ENCODE measurements at regions not wholly inside any gene's neighbourhood (a gene's known extent, or its start where the extent isn't known, plus 50 kb on each side); places are given as distances from the start of the nearest gene placed in this dataset.

GRCh38 chr2:173672573-173673340 lies 292.4 kb downstream of the SP3 start:
- H3K36me3 ChIP-seq (ENCODE audit: control insufficient read depth in 4 of 4, insufficient read depth in 4 of 4, low read length in 4 of 4): no peaks in the 10 kb centered on the region
- peaks cover 0 to 7% (median 0%) of the 10 kb centered on the region in 3 donors for H3K27me3 ChIP-seq (ENCODE audit: control insufficient read depth in 3 of 3, insufficient read depth in 3 of 3, low read length in 2 of 3)
- ATAC-seq (ENCODE audit: insufficient read depth, low FRiP score) (no peak), DNase-seq (no peak)
- TF ChIP-seq CTCF (IDR thresholded peaks at IDR 0.05; ENCODE audit: control extremely low read depth, extremely low read depth): no peak
- WGBS, 2 donors: 94 to 96% methylated on average over 3 of the region's 3 CpGs
- H3K4me3 ChIP-seq: no peak overlapping the region
- no peak overlapping the region for H3K27ac ChIP-seq (ENCODE audit: low read depth in 1 of 2, low read length in 1 of 2)
- peaks cover 0 to 3% (median under 1%) of the 10 kb centered on the region in 4 donors for H3K9me3 ChIP-seq (ENCODE audit: control insufficient read depth in 4 of 4, insufficient read depth in 3 of 4, low read length in 3 of 4)
- H3K9ac ChIP-seq (ENCODE audit: insufficient read depth in 1 of 2, low read length in 2 of 2): no peak overlapping the region
- H3K4me1 ChIP-seq (ENCODE audit: control insufficient read depth in 5 of 5, insufficient read depth in 5 of 5, low read length in 5 of 5): no peaks in the 10 kb centered on the region

- Histone ChIP-seq H3K36me3 (ENCODE audit: control insufficient read depth in 4 of 4, insufficient read depth in 4 of 4, low read length in 4 of 4) (no peaks in the 10 kb centered on the region), H3K4me1 (ENCODE audit: control insufficient read depth in 5 of 5, insufficient read depth in 5 of 5, low read length in 5 of 5) (no peaks in the 10 kb centered on the region), H3K9ac (ENCODE audit: insufficient read depth in 1 of 2, low read length in 2 of 2) (no peak overlapping the region), H3K4me3 (no peak overlapping the region), H3K27me3 (ENCODE audit: control insufficient read depth in 3 of 3, insufficient read depth in 3 of 3, low read length in 2 of 3) (peaks cover 0 to 12% (median 0%) of the 10 kb centered on the region in 3 donors), H3K27ac (ENCODE audit: low read depth in 1 of 2, low read length in 1 of 2) (no peak overlapping the region), H3K9me3 (ENCODE audit: control insufficient read depth in 4 of 4, insufficient read depth in 3 of 4, low read length in 3 of 4) (peaks cover 0 to 3% (median under 1%) of the 10 kb centered on the region in 4 donors)
- WGBS, 2 donors: 70 to 85% methylated on average over 1 of the region's 1 CpG
- no peak for DNase-seq
- TF ChIP-seq CTCF (IDR thresholded peaks at IDR 0.05; ENCODE audit: control extremely low read depth, extremely low read depth): no peak
- ATAC-seq (ENCODE audit: insufficient read depth, low FRiP score): no peak
Observed at GRCh38 chr2:173673640-173674039, 291.5 kb downstream of the SP3 start.

GRCh38 chr2:173676647-173677046 lies 288.5 kb downstream of the SP3 start:
- ATAC-seq (ENCODE audit: insufficient read depth, low FRiP score): no peak
- H3K4me1 ChIP-seq (ENCODE audit: control insufficient read depth in 5 of 5, insufficient read depth in 5 of 5, low read length in 5 of 5): no peaks in the 10 kb centered on the region
- no peak for TF ChIP-seq CTCF (IDR thresholded peaks at IDR 0.05; ENCODE audit: control extremely low read depth, extremely low read depth)
- DNase-seq: no peak
- peaks cover 0 to 9% (median 0%) of the 10 kb centered on the region in 3 donors for H3K27me3 ChIP-seq (ENCODE audit: control insufficient read depth in 3 of 3, insufficient read depth in 3 of 3, low read length in 2 of 3)
- H3K9me3 ChIP-seq (ENCODE audit: control insufficient read depth in 4 of 4, insufficient read depth in 3 of 4, low read length in 3 of 4): peaks cover 0 to 7% (median 1%) of the 10 kb centered on the region in 4 donors
- WGBS, 2 donors: 13 to 26% methylated on average over 1 of the region's 1 CpG
- no peaks in the 10 kb centered on the region for H3K36me3 ChIP-seq (ENCODE audit: control insufficient read depth in 4 of 4, insufficient read depth in 4 of 4, low read length in 4 of 4)
- H3K9ac ChIP-seq (ENCODE audit: insufficient read depth in 1 of 2, low read length in 2 of 2): no peak overlapping the region
- H3K4me3 ChIP-seq: no peak overlapping the region
- H3K27ac ChIP-seq (ENCODE audit: low read depth in 1 of 2, low read length in 1 of 2): no peak overlapping the region

Data from lung (tissue), 11 donors.